SK-N-SH treated with all-trans-retinoic acid at 6 μM for 48 hours (cell line): ENCODE measurements at regions not wholly inside any gene's neighbourhood (a gene's known extent, or its start where the extent isn't known, plus 50 kb on each side); places are given as distances from the start of the nearest gene placed in this dataset.

Source experiments
- PATZ1 ChIP-seq: fragments of 250-450 bp; sonication (Bioruptor Pico); IDR thresholded peaks from 2 replicates; pipeline ENCODE4 v1.8.0; 2020; ENCODE audit warnings: mild to moderate bottlenecking, moderate library complexity, borderline replicate concordance
- ZNF70 ChIP-seq: fragments of 450-650 bp; formaldehyde crosslinking; IDR thresholded peaks from 2 replicates; pipeline ENCODE4 v1.5.0; 2020; ENCODE audit warnings: mild to moderate bottlenecking, moderate library complexity

- no peak for TF ChIP-seq ZNF70 (CRISPR knock-in tag)
- TF ChIP-seq PATZ1 (CRISPR knock-in tag) = no peak
Measured at GRCh38 chr20:57865266-57865665, 155.5 kb upstream of the PMEPA1 start.
